MG63 (cell line): ENCODE measurements at regions not wholly inside any gene's neighbourhood (a gene's known extent, or its start where the extent isn't known, plus 50 kb on each side); places are given as distances from the start of the nearest gene placed in this dataset.
"Not testable (repeated sequence)": the region's sequence is repeated elsewhere in the genome, so short reads cannot be mapped to it uniquely, and the experiment has no call there.

ENCODE experiments used
- DNase-seq: peaks from one replicate; pipeline ENCODE4 v3.0.0-alpha.2; 2020
- H3K27me3 ChIP-seq: fragments of 250-450 bp; sonication (Bioruptor Pico); 2 replicates; pipeline ENCODE4 v1.5.1; 2020; ENCODE audit warnings: mild to moderate bottlenecking, moderate library complexity
- H3K36me3 ChIP-seq: fragments of 250-450 bp; sonication (Bioruptor Pico); 2 replicates; pipeline ENCODE4 v1.5.1; 2020; ENCODE audit warnings: mild to moderate bottlenecking, moderate library complexity
- H3K4me3 ChIP-seq: fragments of 250-450 bp; sonication (Bioruptor Pico); 2 replicates; pipeline ENCODE4 v1.5.1; 2020; ENCODE audit warnings: mild to moderate bottlenecking, moderate library complexity
- H3K9me3 ChIP-seq: fragments of 250-450 bp; sonication (Bioruptor Pico); 2 replicates; pipeline ENCODE4 v1.5.1; 2020; ENCODE audit warnings: mild to moderate bottlenecking, moderate library complexity

- not testable (repeated sequence) for DNase-seq, H3K9me3 ChIP-seq, H3K4me3 ChIP-seq, H3K36me3 ChIP-seq, H3K27me3 ChIP-seq
These were observed 433.4 kb upstream of the NRG3 start for GRCh38 chr10:81441624-81442023.

GRCh38 chr10:81444242-81444929, 430.6 kb upstream of the NRG3 start:
- H3K27me3 ChIP-seq = no peaks in the 10 kb centered on the region
- H3K4me3 ChIP-seq = no peak overlapping the region
- H3K9me3 ChIP-seq = no peaks in the 10 kb centered on the region
- H3K36me3 ChIP-seq = no peaks in the 10 kb centered on the region
- no peak for DNase-seq

GRCh38 chr10:81450651-81451050, 424.3 kb upstream of the NRG3 start:
- H3K4me3 ChIP-seq = no peak overlapping the region
- DNase-seq = no peak
- no peaks in the 10 kb centered on the region for H3K9me3 ChIP-seq
- H3K27me3 ChIP-seq = no peaks in the 10 kb centered on the region
- H3K36me3 ChIP-seq = no peaks in the 10 kb centered on the region

GRCh38 chr10:81472927-81473470, 402.0 kb upstream of the NRG3 start:
- Histone ChIP-seq H3K27me3 (no peaks in the 10 kb centered on the region), H3K36me3 (no peaks in the 10 kb centered on the region), H3K9me3 (no peaks in the 10 kb centered on the region), H3K4me3 (no peak overlapping the region)
- no peak for DNase-seq

GRCh38 chr10:81473755-81474154, 401.2 kb upstream of the NRG3 start:
- no peak for DNase-seq
- H3K36me3 ChIP-seq = no peaks in the 10 kb centered on the region
- H3K4me3 ChIP-seq = no peak overlapping the region
- no peaks in the 10 kb centered on the region for H3K9me3 ChIP-seq
- H3K27me3 ChIP-seq = no peaks in the 10 kb centered on the region

GRCh38 chr10:81479316-81479715, 395.7 kb upstream of the NRG3 start:
- no peaks in the 10 kb centered on the region for H3K27me3 ChIP-seq
- H3K4me3 ChIP-seq = no peak overlapping the region
- H3K9me3 ChIP-seq = no peaks in the 10 kb centered on the region
- DNase-seq = no peak
- H3K36me3 ChIP-seq = no peaks in the 10 kb centered on the region

GRCh38 chr10:81496626-81497025, 378.4 kb upstream of the NRG3 start:
- no peak overlapping the region for H3K4me3 ChIP-seq
- no peaks in the 10 kb centered on the region for H3K27me3 ChIP-seq
- no peak for DNase-seq
- H3K9me3 ChIP-seq = no peaks in the 10 kb centered on the region
- H3K36me3 ChIP-seq = no peaks in the 10 kb centered on the region

- H3K4me3 ChIP-seq = no peak overlapping the region
- H3K27me3 ChIP-seq = no peaks in the 10 kb centered on the region
- H3K9me3 ChIP-seq = no peaks in the 10 kb centered on the region
- H3K36me3 ChIP-seq = no peaks in the 10 kb centered on the region
- DNase-seq = no peak
These were observed 376.9 kb upstream of the NRG3 start for GRCh38 chr10:81498011-81498551.

GRCh38 chr10:81502677-81503359, 372.2 kb upstream of the NRG3 start:
- DNase-seq = no peak
- H3K4me3 ChIP-seq = no peak overlapping the region
- no peaks in the 10 kb centered on the region for H3K27me3 ChIP-seq
- no peaks in the 10 kb centered on the region for H3K36me3 ChIP-seq
- no peaks in the 10 kb centered on the region for H3K9me3 ChIP-seq

- H3K36me3 ChIP-seq, DNase-seq, H3K4me3 ChIP-seq: not testable (repeated sequence)
These were observed 369.2 kb upstream of the NRG3 start for GRCh38 chr10:81505777-81506176.

GRCh38 chr10:81514811-81515210, 360.2 kb upstream of the NRG3 start:
- Histone ChIP-seq H3K4me3 (no peak overlapping the region), H3K36me3 (no peaks in the 10 kb centered on the region), H3K9me3 (no peaks in the 10 kb centered on the region), H3K27me3 (no peaks in the 10 kb centered on the region)
- no peak for DNase-seq

More at GRCh38 chr10:81505777-81506176, 369.2 kb upstream of the NRG3 start:
- H3K9me3 ChIP-seq, H3K27me3 ChIP-seq: not testable (repeated sequence)

GRCh38 chr10:81520688-81521087, 354.3 kb upstream of the NRG3 start:
- Histone ChIP-seq H3K4me3 (no peak overlapping the region), H3K36me3 (no peaks in the 10 kb centered on the region), H3K9me3 (no peaks in the 10 kb centered on the region), H3K27me3 (no peaks in the 10 kb centered on the region)
- DNase-seq = no peak

- no peaks in the 10 kb centered on the region for H3K27me3 ChIP-seq
- H3K9me3 ChIP-seq = no peaks in the 10 kb centered on the region
- DNase-seq = no peak
- no peak overlapping the region for H3K4me3 ChIP-seq
- H3K36me3 ChIP-seq = no peaks in the 10 kb centered on the region
These were observed 350.5 kb upstream of the NRG3 start for GRCh38 chr10:81524467-81524866.

GRCh38 chr10:81532403-81532802, 342.6 kb upstream of the NRG3 start:
- no peaks in the 10 kb centered on the region for H3K36me3 ChIP-seq

GRCh38 chr10:81534991-81535390, 340.0 kb upstream of the NRG3 start:
- Histone ChIP-seq H3K4me3 (no peak overlapping the region), H3K9me3 (no peaks in the 10 kb centered on the region), H3K27me3 (no peaks in the 10 kb centered on the region), H3K36me3 (no peaks in the 10 kb centered on the region)
- no peak for DNase-seq

More at GRCh38 chr10:81532403-81532802, 342.6 kb upstream of the NRG3 start:
- no peaks in the 10 kb centered on the region for H3K27me3 ChIP-seq
- no peaks in the 10 kb centered on the region for H3K9me3 ChIP-seq
- H3K4me3 ChIP-seq = no peak overlapping the region
- DNase-seq = no peak

- Histone ChIP-seq H3K4me3 (no peak overlapping the region), H3K27me3 (no peaks in the 10 kb centered on the region; the same call in 1 of the 2 replicates), H3K36me3 (no peaks in the 10 kb centered on the region), H3K9me3 (no peaks in the 10 kb centered on the region)
- DNase-seq = no peak
These were observed 333.5 kb upstream of the NRG3 start for GRCh38 chr10:81541517-81541916.

- DNase-seq = no peak
- H3K9me3 ChIP-seq = no peaks in the 10 kb centered on the region
- no peaks in the 10 kb centered on the region for H3K36me3 ChIP-seq
- H3K4me3 ChIP-seq = no peak overlapping the region
- no peaks in the 10 kb centered on the region; the same call in 1 of the 2 replicates for H3K27me3 ChIP-seq
These were observed 328.8 kb upstream of the NRG3 start for GRCh38 chr10:81546243-81546642.

- H3K27me3 ChIP-seq = no peaks in the 10 kb centered on the region; the same call in 1 of the 2 replicates
- no peak for DNase-seq
- no peaks in the 10 kb centered on the region for H3K9me3 ChIP-seq
- no peak overlapping the region for H3K4me3 ChIP-seq
- no peaks in the 10 kb centered on the region for H3K36me3 ChIP-seq
These were observed 326.8 kb upstream of the NRG3 start for GRCh38 chr10:81548160-81548559.
